GM23338 (cell line): ENCODE measurements at regions not wholly inside any gene's neighbourhood (a gene's known extent, or its start where the extent isn't known, plus 50 kb on each side); places are given as distances from the start of the nearest gene placed in this dataset.

Experiments used
- CREB1 ChIP-seq: fragments of 250-450 bp; sonication (Bioruptor Pico); IDR thresholded peaks from 2 replicates; pipeline ENCODE4 v1.5.0; 2020; ENCODE audit warnings: low read depth, mild to moderate bottlenecking, moderate library complexity
- CTCF ChIP-seq, 2 experiments: fragments of 200-600 bp in 1 of 2; sonication (generic) in 1 of 2; conservative IDR thresholded peaks; 2 replicates each; pipeline versions ENCODE4 v1.5.1 to v1.6.1; 2016 to 2017; ENCODE audit warnings: antibody characterized with exemption in 2 of 2, low read depth in 2 of 2, mild to moderate bottlenecking in 2 of 2, moderate library complexity in 1 of 2
- ETS1 ChIP-seq: IDR thresholded peaks from 2 replicates; pipeline ENCODE4 v1.6.1; 2016; ENCODE audit warnings: antibody characterized with exemption
- EZH2 ChIP-seq: fragments of 200-600 bp; sonication (generic); IDR thresholded peaks from one replicate; pipeline ENCODE4 v1.8.0; 2017; ENCODE audit warnings: antibody characterized with exemption, mild to moderate bottlenecking, low read depth; ENCODE audit not compliant: unreplicated experiment
- EZH2phosphoT487 ChIP-seq: fragments of 200-600 bp; sonication (generic); IDR thresholded peaks from one replicate; pipeline ENCODE4 v1.8.1; 2018; ENCODE audit warnings: antibody characterized with exemption; ENCODE audit not compliant: unreplicated experiment
- JUNB ChIP-seq: IDR thresholded peaks from one replicate; pipeline ENCODE4 v1.6.1; 2016; ENCODE audit warnings: antibody characterized with exemption; ENCODE audit not compliant: unreplicated experiment
- POLR2AphosphoS5 ChIP-seq: IDR thresholded peaks from 2 replicates; pipeline ENCODE4 v1.6.1; 2016; ENCODE audit warnings: antibody characterized with exemption, low read depth
- STAT1 ChIP-seq: IDR thresholded peaks from one replicate; pipeline ENCODE4 v1.6.1; 2016; ENCODE audit warnings: antibody characterized with exemption; ENCODE audit not compliant: unreplicated experiment
- TF ChIP-seq, protein P1 (sequence below): IDR thresholded peaks from one replicate; pipeline ENCODE4 v1.6.1; 2018; ENCODE audit warnings: antibody characterized with exemption; ENCODE audit not compliant: unreplicated experiment

- TF ChIP-seq CTCF (conservative IDR thresholded peaks at IDR 0.05; ENCODE audit: low read depth in 2 of 2) (no peak), POLR2AphosphoS5 (no peak), STAT1 (no peak), EZH2 (no peak), JUNB (no peak), ETS1 (no peak), CREB1 (CRISPR knock-in tag) (no peak), EZH2phosphoT487 (no peak)
- TF ChIP-seq, protein P1, sequence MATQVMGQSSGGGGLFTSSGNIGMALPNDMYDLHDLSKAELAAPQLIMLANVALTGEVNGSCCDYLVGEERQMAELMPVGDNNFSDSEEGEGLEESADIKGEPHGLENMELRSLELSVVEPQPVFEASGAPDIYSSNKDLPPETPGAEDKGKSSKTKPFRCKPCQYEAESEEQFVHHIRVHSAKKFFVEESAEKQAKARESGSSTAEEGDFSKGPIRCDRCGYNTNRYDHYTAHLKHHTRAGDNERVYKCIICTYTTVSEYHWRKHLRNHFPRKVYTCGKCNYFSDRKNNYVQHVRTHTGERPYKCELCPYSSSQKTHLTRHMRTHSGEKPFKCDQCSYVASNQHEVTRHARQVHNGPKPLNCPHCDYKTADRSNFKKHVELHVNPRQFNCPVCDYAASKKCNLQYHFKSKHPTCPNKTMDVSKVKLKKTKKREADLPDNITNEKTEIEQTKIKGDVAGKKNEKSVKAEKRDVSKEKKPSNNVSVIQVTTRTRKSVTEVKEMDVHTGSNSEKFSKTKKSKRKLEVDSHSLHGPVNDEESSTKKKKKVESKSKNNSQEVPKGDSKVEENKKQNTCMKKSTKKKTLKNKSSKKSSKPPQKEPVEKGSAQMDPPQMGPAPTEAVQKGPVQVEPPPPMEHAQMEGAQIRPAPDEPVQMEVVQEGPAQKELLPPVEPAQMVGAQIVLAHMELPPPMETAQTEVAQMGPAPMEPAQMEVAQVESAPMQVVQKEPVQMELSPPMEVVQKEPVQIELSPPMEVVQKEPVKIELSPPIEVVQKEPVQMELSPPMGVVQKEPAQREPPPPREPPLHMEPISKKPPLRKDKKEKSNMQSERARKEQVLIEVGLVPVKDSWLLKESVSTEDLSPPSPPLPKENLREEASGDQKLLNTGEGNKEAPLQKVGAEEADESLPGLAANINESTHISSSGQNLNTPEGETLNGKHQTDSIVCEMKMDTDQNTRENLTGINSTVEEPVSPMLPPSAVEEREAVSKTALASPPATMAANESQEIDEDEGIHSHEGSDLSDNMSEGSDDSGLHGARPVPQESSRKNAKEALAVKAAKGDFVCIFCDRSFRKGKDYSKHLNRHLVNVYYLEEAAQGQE: no peak
Measured at GRCh38 chrX:39990388-39990787, 107.4 kb downstream of the BCOR start.
